T follicular helper cell (primary cell): ENCODE measurements at regions not wholly inside any gene's neighbourhood (a gene's known extent, or its start where the extent isn't known, plus 50 kb on each side); places are given as distances from the start of the nearest gene placed in this dataset.

Source experiments
- DNase-seq: peaks from one replicate; pipeline ENCODE4 v3.0.0-alpha.2; 2020; ENCODE audit warnings: low read depth

DNA sequence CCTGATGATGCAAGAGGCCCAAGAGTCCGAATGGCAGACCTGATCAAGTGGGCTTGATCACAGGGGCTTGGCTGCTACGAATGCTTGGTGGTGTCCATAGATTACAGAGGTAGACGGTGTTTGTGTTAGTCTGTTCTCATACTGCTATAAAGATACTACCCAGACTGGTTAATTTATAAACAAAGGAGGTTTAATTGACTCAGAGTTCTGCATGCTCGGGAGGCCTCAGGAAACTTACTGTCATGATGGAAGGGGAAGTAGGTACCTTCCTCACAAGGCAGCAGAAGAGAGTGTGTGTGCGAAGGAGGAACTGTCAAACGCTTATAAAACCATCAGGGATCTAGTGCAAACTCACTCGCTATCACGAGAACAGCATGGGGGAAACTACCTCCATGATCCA is 268.9 kb upstream of the KLF6 start:
- DNase-seq: no peak

DNA sequence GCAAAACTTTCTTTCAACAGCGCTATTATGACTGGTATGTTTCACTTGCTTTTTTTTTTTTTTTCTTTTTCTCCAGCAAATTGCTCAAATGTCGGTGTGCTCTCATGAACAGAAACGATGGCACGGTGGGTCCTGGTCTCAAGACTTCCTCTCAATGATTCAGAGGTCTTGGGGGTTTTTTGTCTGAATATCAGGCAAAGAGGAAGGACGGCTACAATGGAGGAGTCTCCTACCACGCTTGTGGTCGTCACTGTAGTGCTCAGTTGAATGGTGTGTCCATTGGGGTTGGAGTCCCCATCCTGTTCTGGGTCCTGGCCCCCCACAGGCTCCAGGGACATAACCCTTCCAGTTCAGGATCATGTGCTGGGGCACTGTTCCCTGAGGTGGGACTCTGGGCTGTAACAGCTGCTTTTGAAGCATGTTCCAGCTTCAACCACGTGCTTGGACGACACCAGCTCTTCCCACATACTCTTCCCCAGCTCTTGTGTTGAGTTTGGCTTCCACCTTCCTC is 266.7 kb upstream of the KLF6 start:
- DNase-seq: no peak

DNA sequence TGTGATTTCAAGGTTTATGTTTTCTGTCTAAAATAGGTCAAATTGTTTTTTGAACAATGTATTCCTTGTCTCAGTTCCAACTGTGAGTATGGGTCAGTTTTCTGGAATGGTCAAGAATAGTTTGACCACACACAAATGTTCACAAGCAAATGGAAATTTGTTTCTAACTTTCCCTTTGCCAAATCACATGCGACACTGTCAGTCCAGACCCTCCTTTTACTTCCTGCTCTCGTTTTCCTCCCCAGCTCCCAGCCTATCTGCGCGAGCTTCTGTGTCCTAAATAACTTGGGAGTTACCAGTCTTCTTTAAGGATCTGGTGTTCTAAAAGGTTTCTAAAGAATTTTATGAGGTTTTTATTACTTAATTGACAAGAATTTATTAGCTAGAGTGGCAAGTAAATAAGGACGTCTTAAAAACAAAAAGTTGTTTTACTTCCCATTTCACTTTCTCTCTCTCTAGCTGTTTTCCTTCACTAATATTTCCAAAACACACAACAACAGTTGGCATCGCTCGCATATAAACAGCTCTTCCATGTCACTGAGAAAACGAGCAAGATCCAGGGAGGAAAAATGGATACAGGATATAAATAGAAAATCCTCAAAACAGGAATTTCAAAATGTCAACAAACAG is 266.1 kb upstream of the KLF6 start:
- no peak for DNase-seq

DNA sequence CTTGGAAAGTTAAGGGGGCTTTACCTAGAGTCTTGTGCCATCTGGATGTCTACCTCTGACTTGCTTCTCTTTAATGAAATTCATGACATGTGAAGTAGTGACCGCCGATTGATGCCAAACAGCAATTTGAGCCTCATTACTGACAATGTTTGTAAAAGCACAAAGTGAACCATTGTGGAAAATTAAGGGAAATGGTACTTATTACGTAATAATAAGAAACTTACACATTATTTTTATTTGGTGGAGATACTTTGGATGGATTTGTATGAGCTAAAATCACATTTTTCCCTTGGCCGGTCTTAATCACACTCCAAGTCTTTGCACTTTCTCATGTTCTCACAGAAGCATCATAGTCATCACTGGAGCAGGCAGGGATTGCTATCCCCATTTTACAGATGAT is 265.1 kb upstream of the KLF6 start:
- DNase-seq: no peak

DNA sequence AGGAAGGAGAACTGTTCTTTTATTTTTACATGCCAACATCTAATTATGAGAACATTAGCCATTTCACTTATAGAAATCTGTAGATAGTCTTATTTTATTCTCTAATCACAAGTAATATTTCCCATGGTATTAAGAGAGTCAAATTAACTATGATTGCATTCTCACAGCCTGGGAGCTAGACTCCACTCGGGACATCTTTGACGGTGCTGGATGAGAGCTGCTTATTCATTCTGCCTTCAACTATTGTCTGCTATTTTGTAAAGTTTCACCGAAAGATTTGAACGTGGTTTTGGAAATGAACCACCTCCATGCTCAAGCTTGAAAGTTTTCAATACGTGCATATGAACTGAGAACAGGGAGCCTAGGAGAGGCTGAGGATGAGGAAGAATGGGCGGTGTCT is 264.3 kb upstream of the KLF6 start:
- DNase-seq: no peak

DNA sequence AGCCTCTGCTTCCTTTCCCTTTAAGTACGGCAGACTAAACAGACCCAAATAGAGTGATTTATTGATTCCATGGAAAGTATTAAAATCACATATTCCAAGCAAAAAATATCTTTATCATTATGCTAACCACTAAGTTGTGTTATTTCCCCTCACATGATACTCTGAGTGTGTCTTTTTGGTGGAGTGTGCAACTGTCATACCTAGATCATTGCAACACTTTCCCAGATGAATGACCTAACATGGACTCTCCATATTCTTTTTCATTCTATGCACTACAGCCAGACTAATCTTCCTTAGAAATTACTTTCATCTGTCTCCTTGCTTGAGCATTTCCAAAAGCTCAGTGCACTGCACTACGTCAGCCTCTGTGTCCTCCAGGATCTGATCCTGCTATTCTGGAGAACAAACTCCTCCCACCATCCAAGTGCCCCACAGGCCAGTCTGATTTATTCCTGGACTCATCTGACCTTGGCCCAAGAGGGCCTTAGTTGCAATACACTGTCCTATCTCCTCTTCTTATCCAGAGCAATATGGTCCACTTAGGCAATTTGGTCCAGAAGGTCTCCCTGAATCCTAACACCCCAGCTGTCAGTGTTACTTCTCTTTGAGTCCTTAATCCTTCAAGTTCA is 263.3 kb upstream of the KLF6 start:
- DNase-seq: no peak

DNA sequence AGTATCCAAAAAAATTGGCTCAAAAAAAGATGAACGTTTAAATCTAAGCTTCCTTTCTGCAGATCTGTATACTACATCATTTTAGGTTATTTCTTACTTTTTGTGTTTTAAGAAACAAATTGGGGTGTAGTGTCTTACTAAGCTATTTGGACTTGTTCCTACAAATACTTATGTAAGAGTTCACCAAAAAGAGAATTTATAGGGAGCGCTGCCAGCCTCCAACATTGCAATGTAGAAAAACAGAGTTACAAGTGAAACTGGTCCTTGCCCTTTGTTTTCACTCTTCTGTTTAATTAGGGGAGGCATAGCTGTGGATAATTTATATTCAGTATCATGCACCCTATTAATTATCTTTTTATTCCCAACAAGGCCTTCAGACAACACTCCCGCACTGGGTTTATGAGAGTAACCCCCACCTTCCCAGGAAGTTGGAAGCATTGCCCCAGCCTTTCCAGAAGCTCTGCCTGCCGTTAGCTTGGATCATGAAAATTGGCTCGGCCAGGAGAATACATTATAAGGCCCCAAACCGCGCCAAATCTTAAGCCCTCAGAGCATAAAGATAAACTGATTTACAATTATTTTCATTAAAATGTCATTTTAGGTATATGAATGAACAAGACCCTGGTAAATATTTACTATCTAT is 261.8 kb upstream of the KLF6 start:
- DNase-seq: no peak

DNA sequence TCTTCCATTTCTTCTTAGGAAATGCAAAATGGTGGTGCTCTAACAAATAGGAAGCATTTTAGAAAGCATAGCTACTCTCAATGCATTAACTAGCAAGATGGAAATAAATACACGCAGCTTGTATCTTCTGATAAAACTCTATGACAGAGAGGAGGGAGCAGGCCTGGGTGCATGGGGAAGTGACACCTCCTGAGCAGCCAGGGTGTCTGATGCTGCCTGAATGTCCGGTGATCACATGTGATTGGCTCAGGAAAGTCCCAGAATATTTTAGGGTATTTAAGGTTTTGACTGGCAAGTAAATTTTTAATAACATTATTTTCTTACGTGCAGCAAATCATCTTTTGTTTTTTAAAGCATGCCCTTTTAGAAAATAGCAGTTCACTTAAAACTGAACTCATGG is 261.0 kb upstream of the KLF6 start:
- DNase-seq: no peak

DNA sequence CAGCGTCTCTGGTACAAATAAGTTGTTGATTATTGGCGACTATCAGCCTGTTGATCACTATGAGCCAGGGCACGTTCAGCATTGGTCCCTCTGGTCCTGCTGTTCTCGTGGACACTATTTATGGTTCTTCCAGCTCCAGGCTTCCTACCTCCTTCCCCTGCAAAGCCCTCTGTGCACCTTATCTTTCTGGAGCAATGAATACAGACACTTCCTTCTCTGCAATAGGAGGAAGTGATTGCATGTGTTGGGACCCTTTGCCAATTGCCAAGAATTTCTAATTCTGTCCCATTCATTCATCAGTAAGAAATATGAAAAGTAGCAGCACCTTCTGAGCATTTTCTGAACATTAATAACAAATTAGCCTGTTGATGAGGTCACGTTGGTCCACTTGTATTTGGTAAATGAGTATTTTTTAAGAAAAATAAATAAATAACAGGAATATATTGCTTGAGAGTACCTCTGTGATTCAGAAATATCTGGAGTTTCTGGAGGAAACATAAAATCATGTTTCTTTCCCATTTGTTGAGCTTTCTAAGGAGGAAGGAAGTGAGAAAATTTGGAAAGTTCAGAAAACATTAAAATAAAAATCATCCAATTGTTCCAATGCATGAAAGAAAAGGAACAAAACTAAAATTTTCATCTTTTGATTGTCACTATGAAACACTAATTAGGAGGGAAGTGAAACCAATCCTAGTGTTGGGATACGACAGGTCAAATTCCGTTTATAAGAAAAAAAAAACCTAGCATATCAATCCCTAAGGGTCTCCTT is 259.1 kb upstream of the KLF6 start:
- DNase-seq: no peak

DNA sequence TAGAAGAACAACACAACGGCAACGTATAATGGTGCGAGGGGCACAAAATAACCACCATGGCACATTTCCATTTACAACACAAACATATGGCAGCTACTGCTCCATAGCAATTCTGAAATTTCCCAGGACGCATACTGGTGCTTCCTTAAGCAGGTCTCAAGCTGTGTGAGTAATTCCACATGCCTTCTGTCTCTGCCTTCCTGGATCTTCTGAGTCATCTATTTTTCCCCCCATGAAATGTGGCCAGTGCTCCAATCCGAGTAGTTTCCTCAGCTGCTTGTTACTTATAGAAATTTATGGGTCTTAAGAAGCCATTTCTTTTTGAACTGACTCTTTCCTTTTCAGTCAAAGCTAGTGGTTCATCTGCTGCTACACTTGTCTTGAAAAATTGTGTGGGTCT is 256.6 kb upstream of the KLF6 start:
- DNase-seq: no peak

DNA sequence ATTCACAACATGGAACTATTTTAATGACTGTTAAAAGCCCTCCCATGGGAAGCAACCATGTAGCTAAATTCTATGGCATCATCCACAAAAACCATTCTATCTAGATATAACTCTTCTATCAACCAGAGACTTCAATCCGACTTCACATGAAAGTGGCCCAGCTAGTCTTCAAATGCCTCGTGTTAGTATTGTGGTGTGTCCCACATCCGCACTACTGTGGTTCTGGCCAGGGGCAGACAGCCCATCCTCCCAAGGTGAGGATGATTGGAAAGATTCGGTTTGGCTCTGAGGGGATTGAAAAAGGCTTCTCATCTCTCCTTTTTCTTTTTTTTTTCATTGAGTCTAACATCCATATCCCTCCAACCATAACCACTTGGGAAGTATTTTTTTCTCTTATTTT is 253.0 kb upstream of the KLF6 start:
- no peak for DNase-seq

DNA sequence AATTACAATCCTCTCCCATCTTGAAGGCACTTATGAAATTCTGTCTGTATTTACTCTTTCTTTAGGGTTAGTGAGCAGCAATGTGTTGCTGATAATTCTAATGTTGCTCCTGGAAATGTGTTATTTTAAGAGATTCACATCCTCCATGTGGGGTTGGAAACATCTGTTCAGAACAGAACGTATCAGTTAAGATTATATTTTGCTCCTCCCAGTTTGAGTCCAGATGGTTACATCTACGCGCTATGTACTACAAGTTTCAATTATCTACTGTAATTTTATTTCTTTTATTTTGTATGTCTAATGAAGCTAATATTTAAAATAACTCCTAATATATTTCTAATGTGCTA is 250.6 kb upstream of the KLF6 start:
- no peak for DNase-seq

DNA sequence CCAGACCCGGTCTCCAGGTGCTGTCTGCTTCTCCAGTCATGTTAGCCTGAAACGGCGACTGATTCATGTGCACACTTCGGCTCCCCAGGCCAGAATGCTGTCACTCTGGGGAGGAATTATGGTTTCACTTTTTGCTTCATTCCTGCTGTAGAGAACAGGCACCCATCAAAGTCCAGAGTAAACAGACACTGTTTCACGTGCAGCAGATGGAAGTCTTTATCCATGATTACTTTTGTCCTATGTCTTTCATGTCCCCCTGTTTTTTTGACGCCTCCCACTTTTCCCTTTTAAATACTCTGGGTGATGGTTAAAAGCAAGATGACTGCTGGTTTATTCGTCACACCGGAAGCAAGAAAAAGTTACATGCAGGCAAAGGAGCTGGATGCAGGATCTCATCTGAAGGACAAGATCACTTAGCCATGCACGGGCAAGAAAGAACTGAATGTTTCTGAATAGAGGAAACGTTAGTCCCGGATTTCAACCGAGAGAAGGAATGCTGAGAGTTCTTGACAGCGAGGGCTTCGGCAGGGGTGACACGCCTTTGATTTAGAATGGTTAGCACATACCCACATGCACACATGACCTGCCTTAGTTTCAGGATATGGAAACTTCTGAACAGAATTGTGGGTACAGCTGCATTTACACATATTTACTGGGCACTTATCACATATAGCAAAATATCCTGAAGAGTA is 250.0 kb upstream of the KLF6 start:
- no peak for DNase-seq

DNA sequence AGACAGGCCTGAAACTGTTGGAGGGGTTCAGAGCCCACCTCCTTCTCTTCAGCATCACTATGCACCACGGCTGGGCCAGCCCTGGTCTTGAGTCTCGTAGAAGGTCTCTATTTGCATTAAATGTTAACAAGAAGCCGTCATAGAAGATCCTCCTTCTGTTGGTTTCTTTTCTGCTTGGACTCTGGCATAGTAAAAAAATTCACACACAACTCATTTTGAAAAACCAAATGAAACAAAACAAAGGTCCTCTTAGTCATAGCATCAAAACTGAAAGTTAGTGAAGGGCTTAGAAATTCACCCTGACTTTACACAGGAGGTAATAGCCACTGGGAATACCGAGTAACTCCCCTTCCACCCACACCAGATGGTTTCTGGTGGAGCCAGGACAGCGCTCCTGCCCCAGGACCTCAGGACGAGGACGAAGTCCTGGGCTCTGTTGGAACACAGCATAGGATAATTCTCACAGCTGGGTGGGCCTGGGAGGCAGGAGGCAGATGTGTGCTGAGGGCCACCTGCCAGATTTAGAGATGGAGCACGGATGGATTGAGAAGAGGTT is 248.4 kb upstream of the KLF6 start:
- no peak for DNase-seq

DNA sequence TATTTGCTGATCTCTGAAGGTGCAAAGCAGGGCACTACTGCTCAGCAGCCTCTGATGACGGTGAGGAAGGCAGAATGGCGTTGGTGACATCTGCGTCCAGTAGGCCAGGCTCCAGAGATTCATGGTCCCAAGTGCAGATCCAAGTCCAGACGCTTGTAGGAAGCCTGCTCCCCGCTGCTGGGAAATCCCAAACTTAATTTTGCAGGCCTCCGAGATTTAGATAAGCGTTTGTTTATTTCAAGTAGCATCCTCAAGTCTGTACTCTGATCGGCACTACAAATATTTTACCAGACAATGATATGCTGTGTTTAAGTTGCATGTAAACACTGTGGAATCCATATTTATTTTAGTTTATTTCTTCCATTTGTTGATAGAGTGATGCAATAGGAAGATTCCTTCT is 244.9 kb upstream of the KLF6 start:
- DNase-seq: no peak

DNA sequence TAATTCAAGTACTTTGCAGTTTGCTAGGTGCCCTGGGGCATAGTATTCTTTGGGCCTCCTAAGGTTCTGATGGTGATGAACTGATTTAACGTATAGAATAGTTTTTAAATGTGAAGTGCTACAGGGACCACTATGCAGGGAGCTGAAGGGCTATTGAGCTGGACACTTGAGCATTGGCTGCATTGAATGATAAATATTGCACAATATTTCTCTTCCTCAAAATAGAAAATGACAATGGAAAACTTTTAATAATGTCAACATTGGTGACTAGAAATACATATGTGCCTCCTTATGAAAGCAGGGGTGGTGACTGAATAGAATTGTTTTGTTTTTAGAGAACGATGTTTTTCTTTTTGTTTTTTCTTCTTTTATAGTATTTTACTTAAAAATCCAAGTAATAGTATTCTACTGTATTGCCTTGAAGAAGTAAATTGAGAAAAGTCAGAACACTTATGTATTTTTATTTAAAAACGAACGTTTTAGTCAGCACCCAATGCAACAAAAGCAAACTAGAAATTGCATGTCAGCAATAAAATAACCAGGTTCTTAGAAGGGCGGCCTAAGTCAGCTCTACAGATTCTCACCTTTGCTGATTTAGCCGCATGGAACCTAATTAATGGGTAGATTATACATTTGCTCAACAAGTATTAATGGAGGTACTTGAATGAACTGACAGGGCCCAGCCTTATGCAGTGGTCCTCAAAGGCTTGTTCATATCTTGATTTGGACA is 244.0 kb upstream of the KLF6 start:
- no peak for DNase-seq

DNA sequence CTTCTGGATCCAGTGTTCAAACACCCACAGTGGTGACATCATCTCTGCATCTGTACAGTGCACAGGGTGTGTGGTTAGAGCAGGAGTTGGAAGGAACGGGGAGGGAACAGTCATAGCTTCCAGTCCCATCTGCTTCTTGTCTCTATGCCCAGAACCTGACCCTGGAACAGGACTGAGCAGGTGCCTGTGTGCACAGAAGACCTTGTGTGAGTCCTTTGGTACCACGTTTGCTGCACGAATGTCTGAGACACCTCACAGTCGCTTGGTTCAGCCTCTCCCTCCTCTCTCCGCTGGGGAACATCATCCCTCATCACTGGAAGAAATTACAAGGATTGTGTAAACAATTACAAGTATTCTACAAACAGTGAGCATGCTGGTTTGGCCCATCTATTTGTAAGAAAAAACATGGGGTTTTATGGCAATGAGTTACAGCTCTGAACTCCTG is 243.0 kb upstream of the KLF6 start:
- no peak for DNase-seq

DNA sequence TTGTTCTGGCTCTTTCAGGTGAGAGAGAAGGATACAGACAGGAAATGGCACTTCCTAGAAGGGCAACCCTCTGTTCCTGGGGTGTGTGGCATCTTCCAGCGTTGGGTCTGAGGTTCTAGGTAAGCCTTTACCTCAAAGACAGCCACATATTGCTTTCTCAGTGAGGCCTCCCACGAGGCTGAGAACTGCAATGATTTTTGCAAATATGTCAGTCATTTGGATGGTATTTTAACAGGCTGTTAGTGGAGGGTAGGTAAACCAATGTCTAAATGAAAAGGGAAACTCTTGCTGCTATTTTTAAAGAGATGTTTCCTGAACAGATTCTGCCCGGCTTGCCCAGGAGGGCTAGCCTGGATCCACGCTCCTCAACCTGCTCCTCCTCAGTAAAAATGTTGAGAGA is 240.3 kb upstream of the KLF6 start:
- DNase-seq: no peak

DNA sequence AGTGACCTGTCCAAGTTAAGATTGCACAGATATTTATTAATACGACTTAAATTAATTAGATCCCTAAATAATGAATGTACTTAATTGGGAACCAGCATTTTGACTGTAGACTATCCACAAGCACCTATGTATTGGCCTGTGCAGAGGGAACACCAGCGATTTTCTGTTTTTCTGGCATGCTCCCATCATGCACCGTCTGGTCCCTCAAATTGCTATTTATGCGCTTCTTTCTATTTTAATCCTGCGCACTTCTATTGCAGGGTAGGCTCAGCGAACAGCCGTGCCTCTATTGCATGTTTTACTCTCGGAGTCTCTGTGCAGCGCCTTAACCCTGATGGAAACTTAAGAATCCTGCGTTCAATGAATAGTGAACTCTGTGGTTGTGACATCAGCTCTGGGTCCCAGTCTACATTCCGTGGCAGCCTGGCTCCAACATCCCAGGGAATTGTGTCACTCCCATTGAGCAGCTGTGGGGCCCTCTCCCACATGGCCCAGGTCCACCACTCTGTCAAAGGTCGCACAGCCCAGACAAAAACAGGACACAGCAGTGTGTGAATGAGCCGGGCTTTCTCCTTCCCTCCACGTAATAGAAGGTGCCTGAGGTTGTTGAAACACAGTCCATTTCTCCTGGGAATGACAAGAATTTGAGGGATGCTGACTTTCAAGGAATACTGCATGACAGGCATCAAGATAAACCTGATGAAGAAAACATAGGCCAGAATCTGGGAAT is 239.7 kb upstream of the KLF6 start:
- no peak for DNase-seq

DNA sequence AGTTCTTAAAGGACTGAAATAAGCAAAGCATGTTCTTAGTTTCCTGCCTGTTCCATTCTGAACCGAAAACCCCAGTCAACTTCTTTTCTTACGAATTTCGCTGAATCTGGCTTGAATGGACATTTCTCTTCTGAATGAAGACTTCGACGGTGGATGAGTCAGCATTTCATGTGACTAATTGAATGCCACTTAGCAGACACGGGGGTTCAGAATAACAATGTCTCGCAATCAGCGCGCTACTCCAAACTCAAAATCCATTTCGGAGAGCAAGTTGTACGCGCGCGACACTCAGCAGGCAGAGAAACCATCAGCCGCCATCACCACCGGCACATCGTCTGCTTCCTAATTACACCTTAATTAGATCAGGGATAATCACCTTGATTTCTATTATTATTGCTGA is 239.0 kb upstream of the KLF6 start:
- no peak for DNase-seq

DNA sequence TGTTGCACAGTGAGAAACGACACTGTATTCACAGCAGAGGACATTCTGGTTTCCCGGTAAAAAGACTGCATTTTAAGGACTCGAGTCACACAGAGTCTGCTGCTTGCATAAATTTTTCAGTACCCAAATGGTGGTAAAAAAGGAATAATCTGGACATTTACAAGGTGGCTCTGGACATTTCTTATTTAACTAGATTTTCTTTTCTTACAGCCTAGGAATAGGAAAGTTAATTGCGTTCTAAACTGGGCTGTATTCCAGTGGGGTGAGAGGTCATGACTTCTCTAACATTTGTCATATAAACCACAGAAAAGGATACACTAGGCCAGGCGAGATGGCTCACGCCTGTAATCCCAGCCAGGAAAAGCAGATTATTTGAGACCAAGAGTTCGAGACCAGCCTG is 237.5 kb upstream of the KLF6 start:
- DNase-seq: no peak
